Tongue (tissue), 1 donor: ENCODE measurements at regions not wholly inside any gene's neighbourhood (a gene's known extent, or its start where the extent isn't known, plus 50 kb on each side); places are given as distances from the start of the nearest gene placed in this dataset.
"Not testable (repeated sequence)": the region's sequence is repeated elsewhere in the genome, so short reads cannot be mapped to it uniquely, and the experiment has no call there.

Experiments used
- DNase-seq: peaks from one replicate; pipeline ENCODE4 v3.0.0-alpha.2; 2015

DNA sequence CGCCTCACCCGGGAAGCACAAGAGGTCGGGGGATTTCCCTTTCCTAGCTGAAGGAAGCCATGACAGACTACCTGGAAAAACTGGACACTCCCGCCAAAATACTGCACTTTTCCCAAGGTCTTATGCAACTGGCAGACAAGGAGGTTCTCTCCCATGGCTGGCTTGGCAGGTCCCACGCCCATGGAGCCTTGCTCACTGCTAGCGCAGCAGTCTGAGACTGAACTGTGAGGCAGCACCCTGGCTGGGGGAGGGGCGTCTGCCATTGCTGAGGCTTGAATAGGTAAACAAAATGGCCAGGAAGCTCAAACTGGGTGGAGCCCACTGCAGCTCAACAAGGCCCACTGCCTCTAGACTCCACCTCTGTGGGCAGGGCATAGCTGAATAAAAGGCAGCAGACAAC lies 92.1 kb downstream of the C4BPA start:
- DNase-seq = not testable (repeated sequence)

DNA sequence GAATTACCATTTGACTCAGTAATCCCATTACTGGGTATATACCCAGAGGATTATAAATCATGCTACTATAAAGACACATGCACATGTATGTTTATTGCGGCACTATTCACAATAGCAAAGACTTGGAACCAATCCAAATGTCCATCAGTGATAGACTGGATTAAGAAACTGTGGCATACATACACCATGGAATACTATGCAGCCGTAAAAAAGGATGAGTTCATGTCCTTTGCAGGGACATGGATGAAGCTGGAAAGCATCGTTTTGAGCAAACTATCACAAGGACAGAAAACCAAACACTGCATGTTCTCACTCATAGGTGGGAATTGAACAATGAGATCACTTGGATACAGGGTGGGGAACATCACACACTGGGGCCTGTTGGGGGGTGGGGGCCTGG lies 97.5 kb downstream of the C4BPA start:
- DNase-seq = not testable (repeated sequence)

GRCh38 chr1:207202480-207202879 lies 98.4 kb downstream of the C4BPA start:
- DNase-seq = no peak

DNA sequence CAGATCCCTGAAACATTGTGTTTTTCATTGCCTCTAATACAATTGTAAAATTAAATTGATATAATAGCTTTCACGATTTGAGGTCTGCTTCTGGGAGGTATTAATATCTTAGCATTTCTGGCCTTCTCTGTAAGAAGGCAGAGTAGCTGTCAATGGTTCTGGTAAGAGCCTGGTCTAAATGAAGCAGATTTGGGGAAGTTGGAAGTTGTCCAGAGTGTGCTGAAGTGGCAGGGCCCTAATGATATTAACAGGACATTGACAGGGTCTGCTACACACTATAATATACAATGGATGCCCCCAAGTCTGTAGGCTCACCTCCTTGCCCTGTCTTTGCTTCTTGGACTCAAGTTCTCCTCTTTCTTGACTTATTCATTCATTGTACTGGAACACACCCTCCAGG lies 99.5 kb downstream of the C4BPA start:
- DNase-seq = no peak

DNA sequence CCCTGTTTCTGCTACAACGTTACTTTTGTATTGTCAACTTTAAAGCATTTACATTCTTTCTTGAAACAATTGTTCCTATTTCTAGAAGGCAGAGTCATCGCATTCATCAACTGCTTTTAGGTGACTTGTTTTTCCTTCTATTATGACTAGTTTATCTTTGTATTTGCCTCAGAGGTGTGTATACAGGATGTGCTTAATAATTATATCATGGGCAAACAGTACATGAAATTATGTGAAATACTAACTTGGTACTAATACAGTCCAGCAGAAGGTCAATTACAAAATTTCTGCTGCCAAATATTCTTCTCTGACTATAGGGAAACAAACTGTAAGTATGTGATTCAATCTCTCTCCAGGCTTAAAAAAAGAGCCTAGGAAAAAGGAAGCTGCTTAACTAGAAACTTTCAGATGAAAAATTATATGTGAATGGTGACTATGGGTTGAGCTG lies 101.6 kb downstream of the C4BPA start:
- no peak for DNase-seq

DNA sequence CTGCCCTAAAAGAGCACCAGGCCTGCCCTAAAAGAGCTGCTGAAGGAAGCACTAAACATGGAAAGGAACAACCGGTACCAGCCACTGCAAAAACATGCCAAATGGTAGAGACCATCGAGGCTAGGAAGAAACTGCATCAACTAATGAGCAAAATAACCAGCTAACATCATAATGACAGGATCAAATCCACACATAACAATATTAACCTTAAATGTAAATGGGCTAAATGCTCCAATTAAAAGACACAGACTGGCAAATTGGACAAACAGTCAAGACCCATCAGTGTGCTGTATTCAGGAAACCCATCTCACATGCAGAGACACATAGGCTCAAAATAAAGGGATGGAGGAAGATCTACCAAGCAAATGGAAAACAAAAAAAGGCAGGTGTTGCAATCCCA lies 104.7 kb downstream of the C4BPA start:
- DNase-seq = not testable (repeated sequence)

GRCh38 chr1:207214453-207214852 lies 107.0 kb upstream of the CD55 start:
- no peak for DNase-seq

DNA sequence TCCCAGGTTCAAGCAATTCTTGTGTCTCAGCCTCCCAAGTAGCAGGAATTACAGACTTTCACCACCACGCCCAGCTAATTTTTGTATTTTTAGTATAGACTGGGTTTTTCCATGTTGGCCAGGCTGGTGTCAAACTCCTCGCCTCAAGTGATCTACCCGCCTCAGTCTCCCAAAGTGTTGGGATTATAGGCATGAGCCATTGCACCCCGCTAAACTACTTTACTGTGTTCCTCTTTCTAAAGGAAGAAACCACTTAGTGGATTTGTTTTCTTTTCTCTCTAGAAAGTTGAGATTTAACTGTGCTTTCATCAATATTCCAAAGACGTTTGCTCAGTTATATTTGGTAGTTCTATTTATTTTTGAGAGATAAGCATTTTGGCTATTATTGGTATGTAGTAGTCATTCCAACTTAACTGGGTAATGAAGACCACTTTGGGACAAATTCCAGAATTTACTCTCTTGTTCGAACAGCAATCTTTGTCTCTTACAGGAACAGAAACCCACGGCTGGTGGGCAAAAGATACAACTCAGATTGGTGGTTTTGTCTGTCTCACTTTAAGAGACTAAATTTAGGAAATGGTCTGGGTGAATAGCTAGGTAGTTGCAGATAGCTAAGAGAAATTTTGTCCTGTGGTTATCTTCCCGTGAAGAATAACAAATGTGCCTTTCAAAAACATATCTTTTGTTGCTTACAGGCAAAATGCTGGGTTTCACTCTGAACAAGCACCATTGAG lies 103.5 kb upstream of the CD55 start:
- no peak for DNase-seq

GRCh38 chr1:207218512-207219362 lies 102.7 kb upstream of the CD55 start:
- no peak for DNase-seq

- no peak for DNase-seq
Measured at GRCh38 chr1:207219979-207220889, 101.2 kb upstream of the CD55 start.

DNA sequence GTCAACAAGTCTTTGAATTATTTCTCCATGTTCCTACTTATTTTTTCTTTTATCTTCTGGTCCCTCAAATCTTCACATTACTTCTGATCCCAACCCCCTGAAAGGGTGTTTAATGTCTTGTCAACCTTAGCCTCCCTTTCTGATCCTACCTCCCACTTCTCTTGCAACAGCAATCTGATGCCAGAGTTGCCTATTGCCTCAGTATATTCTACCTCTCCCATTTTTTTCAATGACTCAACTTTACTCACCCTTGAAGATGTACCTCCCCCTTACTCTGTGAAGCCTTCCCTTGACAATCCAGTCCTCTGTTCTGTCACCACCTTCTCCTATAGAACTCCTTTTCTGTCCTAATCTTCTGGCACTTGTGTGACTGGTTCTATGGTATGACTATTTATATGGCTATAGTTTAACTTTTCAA lies 99.5 kb upstream of the CD55 start:
- no peak for DNase-seq

GRCh38 chr1:207223162-207223561 lies 98.3 kb upstream of the CD55 start:
- no peak for DNase-seq

- no peak for DNase-seq
Measured at GRCh38 chr1:207224666-207225065, 96.8 kb upstream of the CD55 start.

- no peak for DNase-seq
Measured at GRCh38 chr1:207227131-207227630, 94.3 kb upstream of the CD55 start.

DNA sequence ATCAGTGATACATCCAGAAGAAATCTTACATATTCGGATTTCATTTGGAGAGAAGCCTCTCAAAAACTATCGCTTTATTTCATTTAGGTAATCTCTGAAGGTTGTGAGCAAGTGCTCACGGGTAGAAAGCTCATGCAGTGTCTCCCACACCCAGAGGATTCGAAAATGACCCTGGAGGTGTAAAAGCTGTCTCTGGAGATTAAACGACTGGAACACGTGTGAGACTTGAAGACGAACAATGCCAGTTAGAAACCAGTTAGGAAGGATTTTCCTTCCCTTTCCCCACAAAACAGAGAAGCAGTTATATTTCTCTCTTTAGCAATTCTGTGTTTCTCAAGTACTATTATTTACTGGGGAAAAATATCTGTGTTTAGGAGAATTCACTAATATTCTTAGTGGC lies 92.5 kb upstream of the CD55 start:
- DNase-seq = no peak

DNA sequence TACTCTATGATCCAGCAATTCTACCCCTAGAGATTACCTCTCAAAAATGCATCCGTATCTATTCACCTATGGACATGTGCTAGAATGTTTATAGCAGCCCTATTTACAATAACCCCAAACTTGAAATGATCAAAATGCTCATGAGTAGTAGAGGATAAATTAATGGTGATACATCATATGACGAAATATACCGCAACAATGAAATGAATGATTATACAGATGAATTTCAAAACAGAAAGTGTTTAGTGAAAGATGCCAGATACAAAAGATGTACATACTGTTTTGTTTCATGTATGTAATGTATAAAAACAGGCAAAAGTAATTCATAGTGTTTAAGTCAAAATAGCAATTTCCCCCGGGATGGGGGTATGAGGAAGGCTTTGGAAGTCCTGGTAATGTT lies 91.0 kb upstream of the CD55 start:
- no peak for DNase-seq

DNA sequence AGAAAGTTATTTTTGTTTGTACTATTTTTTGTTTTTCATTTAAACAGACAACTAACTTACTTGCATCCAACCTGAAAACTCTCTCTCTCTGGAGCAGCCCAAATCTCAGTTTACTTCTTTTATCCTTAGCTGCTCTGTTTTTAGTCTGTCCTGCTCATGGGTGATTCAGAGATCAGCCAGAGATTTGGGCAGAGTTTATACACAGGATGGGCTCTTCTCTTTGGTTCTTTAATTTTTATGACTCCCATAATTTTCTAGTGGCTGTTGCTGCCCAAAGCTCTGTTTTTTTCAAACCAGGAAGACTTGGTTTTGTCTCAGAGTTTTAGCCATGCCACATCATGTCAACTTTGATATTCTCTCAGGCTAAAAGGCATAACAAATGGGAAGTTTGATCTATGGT lies 86.8 kb upstream of the CD55 start:
- no peak for DNase-seq

DNA sequence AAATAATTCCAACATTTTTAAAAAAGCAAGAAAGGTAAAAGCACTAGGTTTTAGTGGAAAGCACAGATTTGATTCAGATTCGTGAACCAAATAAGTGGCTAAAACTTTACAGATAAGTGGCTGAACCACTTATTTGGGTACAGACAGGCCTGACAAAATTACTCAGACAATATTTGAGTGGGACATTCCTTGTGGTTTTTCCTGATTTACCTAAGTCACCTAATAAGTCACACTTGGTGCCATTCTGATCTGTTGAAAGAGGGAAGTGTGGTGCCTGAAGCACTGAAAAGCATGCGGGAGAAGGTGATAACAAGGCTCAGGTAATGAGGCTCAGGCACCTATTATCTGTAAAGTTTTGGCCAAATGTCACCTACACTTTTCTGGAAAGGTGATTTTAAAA lies 81.6 kb upstream of the CD55 start:
- no peak for DNase-seq

- peak; percentile 36 for DNase-seq
Measured at GRCh38 chr1:207240325-207241101, 81.0 kb upstream of the CD55 start.

DNA sequence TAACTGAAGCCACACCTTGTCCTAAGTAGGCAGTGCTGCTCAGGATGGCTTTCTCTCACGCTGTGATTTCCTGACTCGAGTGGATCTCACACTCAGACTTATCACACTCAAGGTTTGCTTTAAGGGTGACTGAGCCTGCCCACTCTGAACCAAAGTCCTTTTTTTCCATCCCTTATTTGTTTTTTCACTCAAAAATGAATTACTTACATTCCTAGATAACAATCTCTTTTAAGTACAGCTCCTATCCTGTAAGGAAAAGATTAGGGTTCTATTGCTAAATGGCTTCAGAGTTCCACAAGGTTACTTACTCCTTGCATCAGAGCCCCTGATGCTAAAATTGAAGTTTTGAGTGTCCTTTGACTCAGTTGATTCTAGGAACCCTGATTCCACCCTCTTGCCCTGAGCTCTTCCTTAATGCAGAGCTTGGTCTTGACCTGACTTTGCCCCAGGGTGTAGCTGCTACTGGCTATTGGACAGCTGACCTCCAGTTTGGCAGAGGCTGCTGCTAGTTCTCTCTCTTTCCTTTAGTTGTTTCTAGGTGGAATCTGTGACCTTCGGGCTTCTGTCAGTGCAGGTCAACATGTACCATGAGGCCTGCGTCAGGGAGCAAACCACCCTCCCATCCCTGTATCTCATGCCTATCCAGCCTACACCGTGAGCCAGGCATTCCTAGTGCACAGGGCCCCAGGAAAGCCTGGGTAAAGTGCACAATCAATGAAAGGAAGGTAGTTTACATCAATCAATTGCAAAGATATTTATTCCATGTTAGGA lies 80.1 kb upstream of the CD55 start:
- DNase-seq = no peak
